BE2C (cell line): ENCODE measurements at regions not wholly inside any gene's neighbourhood (a gene's known extent, or its start where the extent isn't known, plus 50 kb on each side); places are given as distances from the start of the nearest gene placed in this dataset.

Experiments used
- DNase-seq: peaks from one replicate; pipeline ENCODE4 v3.0.0-alpha.2; 2020
- H3K27me3 ChIP-seq: fragments of 250-450 bp; sonication (Bioruptor Pico); 2 replicates; pipeline ENCODE4 v1.5.1; 2020; ENCODE audit warnings: mild to moderate bottlenecking
- H3K36me3 ChIP-seq: fragments of 250-450 bp; sonication (Bioruptor Pico); 2 replicates; pipeline ENCODE4 v1.5.1; 2020; ENCODE audit warnings: mild to moderate bottlenecking
- H3K4me1 ChIP-seq: fragments of 250-450 bp; sonication (Bioruptor Pico); 2 replicates; pipeline ENCODE4 v1.5.1; 2020
- H3K4me3 ChIP-seq: 2 replicates; pipeline ENCODE4 v1.5.1; 2011; ENCODE audit warnings: low read depth, low read length
- H3K9me3 ChIP-seq: fragments of 250-450 bp; sonication (Bioruptor Pico); 2 replicates; pipeline ENCODE4 v1.5.1; 2020
- CTCF ChIP-seq: IDR thresholded peaks from 2 replicates; pipeline ENCODE4 v1.5.1; 2012; ENCODE audit warnings: mild to moderate bottlenecking, low read depth, low read length

GRCh38 chr11:129637473-129637872 lies 178.2 kb upstream of the TMEM45B start:
- no peak for TF ChIP-seq CTCF
- no peak for DNase-seq
- Histone ChIP-seq H3K36me3 (no peaks in the 10 kb centered on the region), H3K4me1 (no peaks in the 10 kb centered on the region), H3K27me3 (no peaks in the 10 kb centered on the region), H3K9me3 (no peaks in the 10 kb centered on the region), H3K4me3 (no peak overlapping the region)

- no peak for DNase-seq
These were observed 177.5 kb upstream of the TMEM45B start for GRCh38 chr11:129637983-129638776.

GRCh38 chr11:129639300-129639699 lies 176.3 kb upstream of the TMEM45B start:
- TF ChIP-seq CTCF, result no peak
- Histone ChIP-seq H3K9me3 (no peaks in the 10 kb centered on the region), H3K4me1 (no peaks in the 10 kb centered on the region), H3K27me3 (no peaks in the 10 kb centered on the region), H3K4me3 (no peak overlapping the region), H3K36me3 (no peaks in the 10 kb centered on the region)
- DNase-seq, result no peak

More at GRCh38 chr11:129637983-129638776, 177.5 kb upstream of the TMEM45B start:
- H3K4me1 ChIP-seq, result no peaks in the 10 kb centered on the region
- no peak for TF ChIP-seq CTCF
- no peaks in the 10 kb centered on the region for H3K36me3 ChIP-seq
- no peak overlapping the region for H3K4me3 ChIP-seq
- H3K9me3 ChIP-seq, result no peaks in the 10 kb centered on the region
- no peaks in the 10 kb centered on the region for H3K27me3 ChIP-seq

GRCh38 chr11:129640671-129641070 lies 175.0 kb upstream of the TMEM45B start:
- H3K4me1 ChIP-seq, result no peaks in the 10 kb centered on the region
- TF ChIP-seq CTCF, result no peak

GRCh38 chr11:129643031-129643721 lies 172.5 kb upstream of the TMEM45B start:
- Histone ChIP-seq H3K4me1 (no peaks in the 10 kb centered on the region), H3K27me3 (no peaks in the 10 kb centered on the region)

More at GRCh38 chr11:129640671-129641070, 175.0 kb upstream of the TMEM45B start:
- DNase-seq, result no peak
- Histone ChIP-seq H3K9me3 (no peaks in the 10 kb centered on the region), H3K4me3 (no peak overlapping the region), H3K27me3 (no peaks in the 10 kb centered on the region), H3K36me3 (no peaks in the 10 kb centered on the region)

More at GRCh38 chr11:129643031-129643721, 172.5 kb upstream of the TMEM45B start:
- Histone ChIP-seq H3K9me3 (no peaks in the 10 kb centered on the region), H3K36me3 (no peaks in the 10 kb centered on the region), H3K4me3 (no peak overlapping the region)
- TF ChIP-seq CTCF, result no peak
- DNase-seq, result no peak
